Brain microvascular endothelial cell (primary cell): ENCODE measurements at regions not wholly inside any gene's neighbourhood (a gene's known extent, or its start where the extent isn't known, plus 50 kb on each side); places are given as distances from the start of the nearest gene placed in this dataset.
"Not testable (repeated sequence)": the region's sequence is repeated elsewhere in the genome, so short reads cannot be mapped to it uniquely, and the experiment has no call there.

Source experiments
- DNase-seq: peaks from one replicate; pipeline ENCODE4 v3.0.0-alpha.2; 2020
- H3K27ac ChIP-seq: fragments of 250-450 bp; sonication (Bioruptor Pico); 2 replicates; pipeline ENCODE4 v1.5.1; 2020; ENCODE audit warnings: mild to moderate bottlenecking, moderate library complexity
- H3K27me3 ChIP-seq: fragments of 250-450 bp; sonication (Bioruptor Pico); replicated peaks from 2 replicates; pipeline ENCODE4 v1.5.1; 2020; ENCODE audit warnings: mild to moderate bottlenecking
- H3K36me3 ChIP-seq: fragments of 250-450 bp; sonication (Bioruptor Pico); replicated peaks from 2 replicates; pipeline ENCODE4 v1.5.1; 2020; ENCODE audit warnings: mild to moderate bottlenecking
- H3K4me3 ChIP-seq: 2 replicates; pipeline ENCODE4 v1.5.1; 2011; ENCODE audit warnings: low read depth, mild to moderate bottlenecking, control low read depth, low read length, moderate library complexity
- CTCF ChIP-seq: IDR thresholded peaks from 2 replicates; pipeline ENCODE4 v1.5.1; 2011; ENCODE audit warnings: low read depth, mild to moderate bottlenecking, moderate library complexity, low read length, control low read depth, inconsistent platforms; ENCODE audit errors: missing control alignments
- in situ Hi-C: cut with HindIII; loops from 2 replicates; pipeline ENCODE4 v1.10.0; 2017; ENCODE audit warnings: low sequenced_read_pairs, low pct_ligation_motif_present

- H3K36me3 ChIP-seq, result no peaks in the 10 kb centered on the region
- H3K4me3 ChIP-seq, result no peak overlapping the region
- DNase-seq, result no peak
- H3K27me3 ChIP-seq, result no peaks in the 10 kb centered on the region
- TF ChIP-seq CTCF, result no peak
- no peak overlapping the region for H3K27ac ChIP-seq
- in situ Hi-C loops, result no loop called here
Measured at GRCh38 chr7:138208142-138208570, 131.9 kb downstream of the AKR1D1 start.

- Histone ChIP-seq H3K27ac (no peak overlapping the region), H3K27me3 (no peaks in the 10 kb centered on the region), H3K4me3 (no peak overlapping the region), H3K36me3 (no peaks in the 10 kb centered on the region)
- DNase-seq, result no peak
- TF ChIP-seq CTCF, result no peak
- in situ Hi-C loops, result no loop called here
Measured at GRCh38 chr7:138208864-138209263, 132.6 kb downstream of the AKR1D1 start.

GRCh38 chr7:138212314-138212713 is 136.1 kb downstream of the AKR1D1 start:
- Histone ChIP-seq H3K27ac (no peak overlapping the region), H3K27me3 (no peaks in the 10 kb centered on the region), H3K36me3 (no peaks in the 10 kb centered on the region), H3K4me3 (no peak overlapping the region)
- in situ Hi-C loops, result no loop called here
- TF ChIP-seq CTCF, result no peak
- no peak for DNase-seq

- DNase-seq, result no peak
- TF ChIP-seq CTCF, result no peak
- Histone ChIP-seq H3K36me3 (no peaks in the 10 kb centered on the region), H3K27ac (no peak overlapping the region), H3K27me3 (no peaks in the 10 kb centered on the region), H3K4me3 (no peak overlapping the region)
- in situ Hi-C loops, result no loop called here
Measured at GRCh38 chr7:138214926-138215325, 138.7 kb downstream of the AKR1D1 start.

GRCh38 chr7:138220321-138220720 is 144.1 kb downstream of the AKR1D1 start:
- DNase-seq, H3K27me3 ChIP-seq, H3K36me3 ChIP-seq, in situ Hi-C loops, H3K27ac ChIP-seq, H3K4me3 ChIP-seq: not testable (repeated sequence)

- in situ Hi-C loops, DNase-seq, H3K27ac ChIP-seq, H3K4me3 ChIP-seq, H3K36me3 ChIP-seq, H3K27me3 ChIP-seq: not testable (repeated sequence)
Measured at GRCh38 chr7:138221388-138221787, 145.1 kb downstream of the AKR1D1 start.

GRCh38 chr7:138223402-138223879 is 147.2 kb downstream of the AKR1D1 start:
- Histone ChIP-seq H3K27ac (no peak overlapping the region), H3K4me3 (no peak overlapping the region), H3K36me3 (no peaks in the 10 kb centered on the region), H3K27me3 (no peaks in the 10 kb centered on the region)
- no peak for DNase-seq
- no peak for TF ChIP-seq CTCF
- in situ Hi-C loops, result no loop called here
